H1 (cell line): ENCODE measurements at regions not wholly inside any gene's neighbourhood (a gene's known extent, or its start where the extent isn't known, plus 50 kb on each side); places are given as distances from the start of the nearest gene placed in this dataset.

Source experiments
- CTCF ChIA-PET: fragments of 300-600 bp; sonication (Branson Sonifier 250); formaldehyde crosslinking; loops from one replicate; lab custom pipeline; 2021; ENCODE audit not compliant: partially characterized antibody; lab: Charles Lee
- POLR2A ChIA-PET: fragments of 300-600 bp; sonication (Branson Sonifier 250); formaldehyde crosslinking; loops from one replicate; lab custom pipeline; 2021; ENCODE audit warnings: inconsistent platforms; ENCODE audit not compliant: partially characterized antibody; lab: Charles Lee
- DNase-seq, 2 experiments: peaks; one replicate each; pipeline versions ENCODE4 v3.0.0 to v3.0.0-alpha.2; 2010 to 2022; ENCODE audit warnings: low spot score in 2 of 2, low read depth in 1 of 2, mixed read lengths in 1 of 2
- FAIRE-seq: peaks from 2 replicates; lab custom pipeline; 2011; peaks lifted over from hg19 to GRCh38; lab: Jason Lieb, UNC
- H2AFZ ChIP-seq: 2 replicates; pipeline ENCODE4 v1.8.1; 2012; ENCODE audit warnings: low read length, inconsistent platforms
- H2AK5ac ChIP-seq: 2 replicates; pipeline ENCODE4 v1.6.1; 2013; ENCODE audit warnings: low read depth, low read length
- H2BK120ac ChIP-seq: replicated peaks from 2 replicates; pipeline ENCODE3; 2013; ENCODE audit warnings: low read depth, low read length, inconsistent platforms
- H2BK12ac ChIP-seq: 2 replicates; pipeline ENCODE4 v1.6.1; 2013; ENCODE audit warnings: low read depth, low read length
- H2BK15ac ChIP-seq: 2 replicates; pipeline ENCODE4 v1.6.1; 2013; ENCODE audit warnings: low read length
- H2BK20ac ChIP-seq: 2 replicates; pipeline ENCODE4 v1.6.1; 2013; ENCODE audit warnings: low read length
- H2BK5ac ChIP-seq: 2 replicates; pipeline ENCODE4 v1.6.1; 2013; ENCODE audit warnings: low read depth, low read length
- H3K14ac ChIP-seq: 2 replicates; pipeline ENCODE4 v1.6.1; 2013; ENCODE audit warnings: inconsistent platforms; ENCODE audit not compliant: insufficient read length
- H3K18ac ChIP-seq: 2 replicates; pipeline ENCODE4 v1.6.1; 2013; ENCODE audit warnings: low read length; ENCODE audit errors: extremely low read depth
- H3K23ac ChIP-seq: 2 replicates; pipeline ENCODE4 v1.6.1; 2013; ENCODE audit warnings: inconsistent platforms; ENCODE audit not compliant: insufficient read length
- H3K23me2 ChIP-seq: 2 replicates; pipeline ENCODE4 v1.6.1; 2013; ENCODE audit warnings: low read depth, low read length
- H3K27ac ChIP-seq: 2 replicates; pipeline ENCODE4 v1.6.1; 2011; ENCODE audit warnings: low read depth, low read length, inconsistent platforms
- H3K27me3 ChIP-seq, 4 experiments: replicated peaks in 1 of 4; 1 replicate in 1 of 4; 2 replicates in 3 of 4; pipeline versions ENCODE4 v1.6.1 to v1.8.1; 2011 to 2013; ENCODE audit warnings: low read length in 3 of 4, mild to moderate bottlenecking in 3 of 4, inconsistent platforms in 2 of 4, mixed read lengths in 2 of 4, moderate library complexity in 1 of 4; ENCODE audit not compliant: control insufficient read depth in 3 of 4, insufficient read depth in 3 of 4; ENCODE audit errors: extremely low read depth in 1 of 4
- H3K36me3 ChIP-seq, 4 experiments: 2 replicates each; pipeline versions ENCODE4 v1.6.1 to v1.8.1; 2011 to 2013; ENCODE audit warnings: mild to moderate bottlenecking in 4 of 4, low read length in 3 of 4, moderate library complexity in 2 of 4, control low read depth in 1 of 4, inconsistent platforms in 1 of 4; ENCODE audit not compliant: insufficient read depth in 4 of 4, control insufficient read depth in 2 of 4
- H3K4ac ChIP-seq: replicated peaks from 2 replicates; pipeline ENCODE3; 2013; ENCODE audit warnings: low read length, low read depth, mixed read lengths, inconsistent platforms; ENCODE audit not compliant: insufficient read length
- H3K4me1 ChIP-seq, 4 experiments: replicated peaks in 1 of 4; 1 replicate in 1 of 4; 2 replicates in 3 of 4; pipeline versions ENCODE4 v1.6.1 to v1.8.1; 2011 to 2013; ENCODE audit warnings: low read length in 3 of 4, inconsistent platforms in 2 of 4, mixed read lengths in 1 of 4; ENCODE audit not compliant: insufficient read depth in 4 of 4, control insufficient read depth in 3 of 4
- H3K4me2 ChIP-seq, 2 experiments: 2 replicates each; pipeline versions ENCODE4 v1.6.1 to v1.8.1; 2011 to 2013; ENCODE audit warnings: low read depth in 2 of 2, low read length in 2 of 2, control low read depth in 1 of 2, inconsistent platforms in 1 of 2, mild to moderate bottlenecking in 1 of 2; ENCODE audit not compliant: insufficient read depth in 1 of 2
- H3K4me3 ChIP-seq, 4 experiments: fragments of 200-600, 300-600 bp in 1 of 4; sonication (generic), shearing (Covaris generic), sonication (Bioruptor Twin) in 1 of 4; 2 replicates each; pipeline versions ENCODE4 v1.5.1 to v1.8.1; 2011 to 2016; ENCODE audit warnings: low read length in 4 of 4, low read depth in 3 of 4, control low read depth in 2 of 4, inconsistent platforms in 2 of 4, mild to moderate bottlenecking in 2 of 4, mixed read lengths in 1 of 4, moderate library complexity in 1 of 4; ENCODE audit not compliant: insufficient read depth in 2 of 4; ENCODE audit errors: extremely low read depth in 1 of 4
- H3K56ac ChIP-seq: replicated peaks from 2 replicates; pipeline ENCODE3; 2013; ENCODE audit warnings: low read depth, mild to moderate bottlenecking, mixed read lengths, low read length, inconsistent platforms; ENCODE audit not compliant: insufficient read length
- H3K79me1 ChIP-seq: 2 replicates; pipeline ENCODE4 v1.6.1; 2013; ENCODE audit warnings: low read depth, low read length, control low read depth
- H3K79me2 ChIP-seq, 2 experiments: 2 replicates each; pipeline versions ENCODE4 v1.6.1 to v1.8.1; 2012 to 2013; ENCODE audit warnings: low read length in 2 of 2, mild to moderate bottlenecking in 2 of 2, inconsistent platforms in 1 of 2; ENCODE audit not compliant: insufficient read depth in 2 of 2, control insufficient read depth in 1 of 2
- H3K9ac ChIP-seq, 4 experiments: replicated peaks in 1 of 4; 1 replicate in 1 of 4; 2 replicates in 3 of 4; pipeline versions ENCODE4 v1.6.1 to v1.8.1; 2011 to 2013; ENCODE audit warnings: low read depth in 3 of 4, low read length in 3 of 4, control low read depth in 2 of 4, mild to moderate bottlenecking in 2 of 4, moderate library complexity in 2 of 4, inconsistent platforms in 1 of 4; ENCODE audit errors: extremely low read depth in 1 of 4
- H3K9me3 ChIP-seq, 2 experiments: 2 replicates each; pipeline versions ENCODE4 v1.6.1 to v1.8.1; 2012 to 2013; ENCODE audit warnings: mild to moderate bottlenecking in 2 of 2, moderate library complexity in 2 of 2, control low read depth in 1 of 2, inconsistent platforms in 1 of 2, low read depth in 1 of 2, low read length in 1 of 2, mixed read lengths in 1 of 2; ENCODE audit not compliant: insufficient read depth in 2 of 2
- H4K20me1 ChIP-seq, 2 experiments: replicated peaks in 1 of 2; 2 replicates each; pipeline versions ENCODE3 to v1.8.1; 2011 to 2013; ENCODE audit warnings: inconsistent platforms in 2 of 2, low read length in 2 of 2, mild to moderate bottlenecking in 1 of 2; ENCODE audit not compliant: insufficient read depth in 2 of 2, control insufficient read depth in 1 of 2
- H4K5ac ChIP-seq: 2 replicates; pipeline ENCODE4 v1.6.1; 2013; ENCODE audit warnings: low read length, low read depth, mixed read lengths, inconsistent platforms; ENCODE audit not compliant: insufficient read length
- H4K8ac ChIP-seq: 2 replicates; pipeline ENCODE4 v1.8.0; 2013; ENCODE audit warnings: mild to moderate bottlenecking, moderate library complexity, low read length, inconsistent platforms; ENCODE audit not compliant: insufficient read depth; ENCODE audit errors: extremely low read depth
- H4K91ac ChIP-seq: replicated peaks from 2 replicates; pipeline ENCODE3; 2013; ENCODE audit warnings: low read length, mixed read lengths, inconsistent platforms; ENCODE audit not compliant: insufficient read length
- BACH1 ChIP-seq: IDR thresholded peaks from 2 replicates; pipeline ENCODE4 v1.6.1; 2012; ENCODE audit warnings: low read length, improper control_type of control experiment
- BCL11A ChIP-seq, 2 experiments: IDR thresholded peaks; one replicate each; pipeline ENCODE4 v1.6.1; 2011; ENCODE audit warnings: low read depth in 2 of 2, low read length in 2 of 2, mild to moderate bottlenecking in 2 of 2
- BRCA1 ChIP-seq: IDR thresholded peaks from 2 replicates; pipeline ENCODE4 v1.6.1; 2012; ENCODE audit warnings: low read depth, low read length, improper control_type of control experiment
- CBX8 ChIP-seq: fragments of 300-800, 300-1000 bp; sonication (generic); IDR thresholded peaks from 2 replicates; pipeline ENCODE4 v1.7.1; 2016; ENCODE audit warnings: low read depth, low read length, borderline replicate concordance
- CREB1 ChIP-seq: IDR thresholded peaks from 2 replicates; pipeline ENCODE4 v1.6.1; 2012; ENCODE audit warnings: inconsistent platforms
- HDAC2 ChIP-seq, 2 experiments: fragments of 300-600 bp in 1 of 2; sonication (generic) in 1 of 2; IDR thresholded peaks; 2 replicates each; pipeline ENCODE4 v1.6.1; 2011 to 2012; ENCODE audit warnings: low read depth in 2 of 2, low read length in 2 of 2, mild to moderate bottlenecking in 2 of 2, moderate library complexity in 2 of 2, borderline replicate concordance in 1 of 2, inconsistent platforms in 1 of 2
- KDM4A ChIP-seq: IDR thresholded peaks from one replicate; pipeline ENCODE4 v1.7.1; 2012; ENCODE audit warnings: low read depth, mild to moderate bottlenecking, moderate library complexity, low read length, inconsistent platforms; ENCODE audit not compliant: severe bottlenecking
- NANOG ChIP-seq: IDR thresholded peaks from 2 replicates; pipeline ENCODE4 v1.6.1; 2011; ENCODE audit warnings: low read length, low read depth, mild to moderate bottlenecking, inconsistent platforms; ENCODE audit not compliant: insufficient read depth, poor library complexity, severe bottlenecking
- RXRA ChIP-seq: IDR thresholded peaks from 2 replicates; pipeline ENCODE4 v1.6.1; 2011; ENCODE audit warnings: low read depth, mild to moderate bottlenecking, low read length, moderate library complexity; ENCODE audit not compliant: insufficient read depth
- TBP ChIP-seq: IDR thresholded peaks from 2 replicates; pipeline ENCODE4 v1.6.1; 2011; ENCODE audit warnings: low read depth, low read length, improper control_type of control experiment
- TCF12 ChIP-seq: IDR thresholded peaks from 2 replicates; pipeline ENCODE4 v1.6.1; 2011; ENCODE audit warnings: low read depth, mild to moderate bottlenecking, low read length
- WGBS, 2 experiments: shearing (Covaris generic) in 1 of 2; methylation state at CpG; one replicate each; pipeline versions ENCODE4 v1.1.6 to v1.1.7; 2013 to 2015; ENCODE audit warnings: low lambda C conversion rate in 2 of 2, mixed read lengths in 2 of 2, inconsistent platforms in 1 of 2, low coverage in 1 of 2, missing lambda C conversion rate in 1 of 2; ENCODE audit not compliant: insufficient replicate concordance in 2 of 2, insufficient coverage in 1 of 2, insufficient read length in 1 of 2; ENCODE audit errors: extremely low coverage in 1 of 2, missing lambda C conversion rate in 1 of 2; 5-methylcytosine and 5-hydroxymethylcytosine counted together
- TF ChIP-seq, protein P1 (sequence below): IDR thresholded peaks from 2 replicates; pipeline ENCODE4 v1.6.1; 2012; ENCODE audit warnings: inconsistent platforms

DNA sequence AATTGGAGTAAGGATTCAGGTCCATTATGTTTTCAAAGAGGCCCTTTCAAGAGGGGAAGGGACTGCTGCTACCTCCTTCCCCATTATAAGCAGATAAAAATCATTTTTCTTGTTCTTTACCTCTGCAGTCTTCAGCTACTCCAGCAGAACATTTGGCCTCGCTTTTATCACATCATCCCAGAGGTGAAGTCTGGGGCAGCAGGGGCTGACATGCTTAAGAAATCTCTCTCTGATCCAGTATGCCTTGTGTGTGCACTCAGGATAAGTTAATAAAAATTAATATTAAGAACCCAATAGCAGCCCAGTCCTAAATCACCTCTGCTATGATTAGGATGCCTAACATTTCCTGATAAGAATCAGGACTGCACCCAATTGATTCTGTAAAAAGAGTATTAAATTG is 306.9 kb upstream of the NREP start:
- Histone ChIP-seq H3K4me2 (no peak overlapping the region), H2BK5ac (no peak overlapping the region), H3K4me3 (no peak overlapping the region), H3K27me3 (no peaks in the 10 kb centered on the region), H3K14ac (no peak overlapping the region), H4K5ac (no peak overlapping the region), H2BK120ac (no peak overlapping the region), H3K9me3 (no peaks in the 10 kb centered on the region), H3K9ac (no peak overlapping the region), H2BK20ac (no peak overlapping the region), H2AFZ (no peak overlapping the region), H2BK12ac (no peak overlapping the region), H3K36me3 (no peaks in the 10 kb centered on the region), H3K18ac (no peak overlapping the region), H3K23ac (no peak overlapping the region), H3K27ac (no peak overlapping the region), H4K91ac (no peak overlapping the region), H3K79me1 (no peaks in the 10 kb centered on the region), H2AK5ac (no peak overlapping the region), H3K79me2 (no peaks in the 10 kb centered on the region), H3K4me1 (no peaks in the 10 kb centered on the region), H4K20me1 (no peaks in the 10 kb centered on the region), H3K56ac (no peak overlapping the region), H3K4ac (no peak overlapping the region), H3K23me2 (no peaks in the 10 kb centered on the region), H4K8ac (no peak overlapping the region), H2BK15ac (no peak overlapping the region)
- CTCF ChIA-PET = no interaction called here
- DNase-seq = no peak
- FAIRE-seq = no peak
- TF ChIP-seq KDM4A (no peak), BACH1 (no peak), BRCA1 (no peak), CREB1 (no peak), RXRA (no peak), CBX8 (no peak), NANOG (no peak), BCL11A (IDR thresholded peaks at IDR 0.05; ENCODE audit: low read depth in 2 of 2, low read length in 2 of 2) (no peak), TCF12 (no peak), TBP (no peak), HDAC2 (IDR thresholded peaks at IDR 0.05; ENCODE audit: borderline replicate concordance in 1 of 2, low read depth in 2 of 2, low read length in 2 of 2) (no peak)
- TF ChIP-seq, protein P1, sequence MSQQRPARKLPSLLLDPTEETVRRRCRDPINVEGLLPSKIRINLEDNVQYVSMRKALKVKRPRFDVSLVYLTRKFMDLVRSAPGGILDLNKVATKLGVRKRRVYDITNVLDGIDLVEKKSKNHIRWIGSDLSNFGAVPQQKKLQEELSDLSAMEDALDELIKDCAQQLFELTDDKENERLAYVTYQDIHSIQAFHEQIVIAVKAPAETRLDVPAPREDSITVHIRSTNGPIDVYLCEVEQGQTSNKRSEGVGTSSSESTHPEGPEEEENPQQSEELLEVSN = no peak
- POLR2A ChIA-PET = no interaction called here
- 90% methylated on average over 1 of the region's 1 CpG; no CpG with 5 or more reads in 1 of the 2 experiments for WGBS, 2 experiments
